ENCODE measurements at regions not wholly inside any gene's neighbourhood (a gene's known extent, or its start where the extent isn't known, plus 50 kb on each side); places are given as distances from the start of the nearest gene placed in this dataset.

DNA sequence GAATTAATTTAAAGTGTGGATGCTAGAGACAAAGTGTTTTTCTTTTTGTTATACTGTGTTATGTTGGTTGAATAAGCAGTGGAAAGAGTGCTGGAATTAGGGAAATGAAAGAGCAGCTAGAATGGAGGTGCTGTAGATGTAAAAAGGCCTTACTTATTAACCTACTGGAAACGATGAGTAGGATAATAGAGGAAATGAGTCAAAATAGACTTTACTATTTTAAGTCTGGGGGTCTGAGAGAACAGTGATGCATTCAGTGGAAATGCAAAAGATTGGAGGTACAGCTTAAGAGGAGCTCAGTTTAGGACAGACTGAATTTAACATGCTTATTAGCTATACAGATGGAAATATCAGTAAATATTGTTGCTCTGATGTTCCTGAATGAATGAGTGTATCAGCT is 674.0 kb downstream of the OTOL1 start:
- FAIRE-seq (no peak), DNase-seq (ENCODE audit: low read depth, low spot score) (no peak), ATAC-seq (peak; percentile 51)
- Histone ChIP-seq H3K4me3 (no peak overlapping the region), H3K79me2 (ENCODE audit: control insufficient read depth, insufficient read depth, low read length) (no peaks in the 10 kb centered on the region), H3K4me1 (ENCODE audit: control insufficient read depth, insufficient read depth, low read length) (no peaks in the 10 kb centered on the region), H3K27ac (ENCODE audit: control insufficient read depth, insufficient read depth) (no peak overlapping the region), H3K9ac (ENCODE audit: control insufficient read depth, insufficient read depth, low read length) (no peak overlapping the region), H3K9me3 (replicated peaks; ENCODE audit: control insufficient read depth, insufficient read depth, low read length) (no peaks in the 10 kb centered on the region), H3K27me3 (replicated peaks in 1 of 2; ENCODE audit: control insufficient read depth in 2 of 2, insufficient read depth in 2 of 2, low read length in 1 of 2) (no peaks in the 10 kb centered on the region), H3K4me2 (ENCODE audit: control insufficient read depth, insufficient read depth) (no peak overlapping the region), H2AFZ (ENCODE audit: control insufficient read depth, low read depth, low read length) (no peak overlapping the region), H3K36me3 (ENCODE audit: control insufficient read depth in 2 of 2, insufficient read depth in 2 of 2, low read length in 1 of 2) (no peaks in the 10 kb centered on the region), H4K20me1 (ENCODE audit: control insufficient read depth, insufficient read depth) (no peaks in the 10 kb centered on the region)
- ChIA-PET CTCF (no interaction called here), POLR2A (no interaction called here), SMC1A (ENCODE audit: uncharacterized antibody, unreplicated experiment) (interaction anchor here (1.1 kb wide), 1 partner anchor 11 kb away, joined by 3 read pairs; no protein-coding TSS in a partner anchor), RAD21 (ENCODE audit: unreplicated experiment) (no interaction called here)
- 0% methylated on average over 1 of the region's 1 CpG for WGBS (ENCODE audit: insufficient coverage, insufficient replicate concordance, low lambda C conversion rate, missing lambda C conversion rate)
- in situ Hi-C loops (cut with MboI) (no loop called here), intact Hi-C loops (cut with micrococcal nuclease; ENCODE audit: unreplicated experiment) (no loop called here)
- BruUV-seq (replicated peaks), result no TSS peak
- TF ChIP-seq CHD4 (IDR thresholded peaks at IDR 0.05) (no peak), MTA3 (IDR thresholded peaks at IDR 0.05; ENCODE audit: borderline replicate concordance, low read length) (no peak), RFX5 (IDR thresholded peaks at IDR 0.05; ENCODE audit: low read depth, low read length) (no peak), JUNB (IDR thresholded peaks at IDR 0.05) (0 out of 2 replicates have a peak, but pooled peaks have one; percentile 8), TCF12 (IDR thresholded peaks at IDR 0.05; ENCODE audit: low read depth, low read length) (no peak)
- TF ChIP-seq, protein P1, sequence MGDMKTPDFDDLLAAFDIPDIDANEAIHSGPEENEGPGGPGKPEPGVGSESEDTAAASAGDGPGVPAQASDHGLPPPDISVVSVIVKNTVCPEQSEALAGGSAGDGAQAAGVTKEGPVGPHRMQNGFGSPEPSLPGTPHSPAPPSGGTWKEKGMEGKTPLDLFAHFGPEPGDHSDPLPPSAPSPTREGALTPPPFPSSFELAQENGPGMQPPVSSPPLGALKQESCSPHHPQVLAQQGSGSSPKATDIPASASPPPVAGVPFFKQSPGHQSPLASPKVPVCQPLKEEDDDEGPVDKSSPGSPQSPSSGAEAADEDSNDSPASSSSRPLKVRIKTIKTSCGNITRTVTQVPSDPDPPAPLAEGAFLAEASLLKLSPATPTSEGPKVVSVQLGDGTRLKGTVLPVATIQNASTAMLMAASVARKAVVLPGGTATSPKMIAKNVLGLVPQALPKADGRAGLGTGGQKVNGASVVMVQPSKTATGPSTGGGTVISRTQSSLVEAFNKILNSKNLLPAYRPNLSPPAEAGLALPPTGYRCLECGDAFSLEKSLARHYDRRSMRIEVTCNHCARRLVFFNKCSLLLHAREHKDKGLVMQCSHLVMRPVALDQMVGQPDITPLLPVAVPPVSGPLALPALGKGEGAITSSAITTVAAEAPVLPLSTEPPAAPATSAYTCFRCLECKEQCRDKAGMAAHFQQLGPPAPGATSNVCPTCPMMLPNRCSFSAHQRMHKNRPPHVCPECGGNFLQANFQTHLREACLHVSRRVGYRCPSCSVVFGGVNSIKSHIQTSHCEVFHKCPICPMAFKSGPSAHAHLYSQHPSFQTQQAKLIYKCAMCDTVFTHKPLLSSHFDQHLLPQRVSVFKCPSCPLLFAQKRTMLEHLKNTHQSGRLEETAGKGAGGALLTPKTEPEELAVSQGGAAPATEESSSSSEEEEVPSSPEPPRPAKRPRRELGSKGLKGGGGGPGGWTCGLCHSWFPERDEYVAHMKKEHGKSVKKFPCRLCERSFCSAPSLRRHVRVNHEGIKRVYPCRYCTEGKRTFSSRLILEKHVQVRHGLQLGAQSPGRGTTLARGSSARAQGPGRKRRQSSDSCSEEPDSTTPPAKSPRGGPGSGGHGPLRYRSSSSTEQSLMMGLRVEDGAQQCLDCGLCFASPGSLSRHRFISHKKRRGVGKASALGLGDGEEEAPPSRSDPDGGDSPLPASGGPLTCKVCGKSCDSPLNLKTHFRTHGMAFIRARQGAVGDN (IDR thresholded peaks at IDR 0.05), result no peak
